ENCODE measurements at regions not wholly inside any gene's neighbourhood (a gene's known extent, or its start where the extent isn't known, plus 50 kb on each side); places are given as distances from the start of the nearest gene placed in this dataset.
"Not testable (repeated sequence)": the region's sequence is repeated elsewhere in the genome, so short reads cannot be mapped to it uniquely, and the experiment has no call there.

GRCh38 chr22:12279512-12280474, 3248.2 kb upstream of the OR11H1 start:
- H3K27ac Mint-ChIP-seq (ENCODE audit: unreplicated experiment); H3K27me3 Mint-ChIP-seq (ENCODE audit: low read depth); H3K9me3 Mint-ChIP-seq (ENCODE audit: low read depth); H3K4me1 Mint-ChIP-seq (ENCODE audit: low read depth); H3K4me3 Mint-ChIP-seq (ENCODE audit: unreplicated experiment); H3K36me3 Mint-ChIP-seq (ENCODE audit: low read depth): not testable (repeated sequence)
- peak; percentile 84 for DNase-seq (ENCODE audit: low spot score)

GRCh38 chr22:12284690-12285089, 3243.3 kb upstream of the OR11H1 start:
- not testable (repeated sequence) for H3K36me3 Mint-ChIP-seq (ENCODE audit: low read depth); H3K4me3 Mint-ChIP-seq (ENCODE audit: unreplicated experiment); H3K27ac Mint-ChIP-seq (ENCODE audit: unreplicated experiment); H3K9me3 Mint-ChIP-seq (ENCODE audit: low read depth); H3K27me3 Mint-ChIP-seq (ENCODE audit: low read depth); H3K4me1 Mint-ChIP-seq (ENCODE audit: low read depth); DNase-seq (ENCODE audit: low spot score)
- peak; percentile 11 for TF ChIP-seq CTCF (IDR thresholded peaks at IDR 0.05)

GRCh38 chr22:12297351-12297750, 3230.6 kb upstream of the OR11H1 start:
- H3K27ac Mint-ChIP-seq (ENCODE audit: unreplicated experiment); H3K4me1 Mint-ChIP-seq (ENCODE audit: low read depth); H3K4me3 Mint-ChIP-seq (ENCODE audit: unreplicated experiment); H3K36me3 Mint-ChIP-seq (ENCODE audit: low read depth); H3K9me3 Mint-ChIP-seq (ENCODE audit: low read depth); H3K27me3 Mint-ChIP-seq (ENCODE audit: low read depth): not testable (repeated sequence)
- peak; percentile 97 for DNase-seq (ENCODE audit: low spot score)
